ENCODE measurements at regions not wholly inside any gene's neighbourhood (a gene's known extent, or its start where the extent isn't known, plus 50 kb on each side); places are given as distances from the start of the nearest gene placed in this dataset.
"Not testable (repeated sequence)": the region's sequence is repeated elsewhere in the genome, so short reads cannot be mapped to it uniquely, and the experiment has no call there.

DNA sequence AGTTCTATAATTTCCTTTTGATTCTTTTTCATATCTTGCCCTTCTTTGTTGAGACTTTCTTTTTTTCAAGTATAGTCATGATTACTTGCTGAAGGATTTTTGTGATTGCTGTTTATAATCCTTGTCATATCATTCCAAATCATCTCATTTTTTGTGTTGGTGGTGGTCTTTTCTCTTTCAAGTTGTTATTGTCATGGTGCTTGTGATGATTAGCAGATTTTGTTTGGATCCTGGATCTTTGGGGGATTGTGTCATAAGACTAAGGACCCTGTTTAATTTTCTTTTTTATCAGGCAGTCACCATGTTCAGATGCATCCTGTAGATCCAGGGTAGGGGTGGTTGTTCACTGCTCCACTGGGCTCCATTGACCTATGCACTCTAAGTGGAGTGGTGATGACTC, 254.4 kb upstream of the FOXF1 start:
- no peak overlapping the region for H3K4me3 Mint-ChIP-seq
- DNase-seq = no peak
- no peaks in the 10 kb centered on the region for H3K36me3 Mint-ChIP-seq (ENCODE audit: low read depth)
- peaks cover 39% of the 10 kb centered on the region for H3K27me3 Mint-ChIP-seq (ENCODE audit: low read depth, poor library complexity)
- TF ChIP-seq, protein P1, sequence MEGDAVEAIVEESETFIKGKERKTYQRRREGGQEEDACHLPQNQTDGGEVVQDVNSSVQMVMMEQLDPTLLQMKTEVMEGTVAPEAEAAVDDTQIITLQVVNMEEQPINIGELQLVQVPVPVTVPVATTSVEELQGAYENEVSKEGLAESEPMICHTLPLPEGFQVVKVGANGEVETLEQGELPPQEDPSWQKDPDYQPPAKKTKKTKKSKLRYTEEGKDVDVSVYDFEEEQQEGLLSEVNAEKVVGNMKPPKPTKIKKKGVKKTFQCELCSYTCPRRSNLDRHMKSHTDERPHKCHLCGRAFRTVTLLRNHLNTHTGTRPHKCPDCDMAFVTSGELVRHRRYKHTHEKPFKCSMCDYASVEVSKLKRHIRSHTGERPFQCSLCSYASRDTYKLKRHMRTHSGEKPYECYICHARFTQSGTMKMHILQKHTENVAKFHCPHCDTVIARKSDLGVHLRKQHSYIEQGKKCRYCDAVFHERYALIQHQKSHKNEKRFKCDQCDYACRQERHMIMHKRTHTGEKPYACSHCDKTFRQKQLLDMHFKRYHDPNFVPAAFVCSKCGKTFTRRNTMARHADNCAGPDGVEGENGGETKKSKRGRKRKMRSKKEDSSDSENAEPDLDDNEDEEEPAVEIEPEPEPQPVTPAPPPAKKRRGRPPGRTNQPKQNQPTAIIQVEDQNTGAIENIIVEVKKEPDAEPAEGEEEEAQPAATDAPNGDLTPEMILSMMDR (IDR thresholded peaks at IDR 0.05) = no peak
- H3K4me1 Mint-ChIP-seq = no peaks in the 10 kb centered on the region
- H3K27ac Mint-ChIP-seq = no peak overlapping the region
- H3K9me3 Mint-ChIP-seq = peaks cover 40% of the 10 kb centered on the region

DNA sequence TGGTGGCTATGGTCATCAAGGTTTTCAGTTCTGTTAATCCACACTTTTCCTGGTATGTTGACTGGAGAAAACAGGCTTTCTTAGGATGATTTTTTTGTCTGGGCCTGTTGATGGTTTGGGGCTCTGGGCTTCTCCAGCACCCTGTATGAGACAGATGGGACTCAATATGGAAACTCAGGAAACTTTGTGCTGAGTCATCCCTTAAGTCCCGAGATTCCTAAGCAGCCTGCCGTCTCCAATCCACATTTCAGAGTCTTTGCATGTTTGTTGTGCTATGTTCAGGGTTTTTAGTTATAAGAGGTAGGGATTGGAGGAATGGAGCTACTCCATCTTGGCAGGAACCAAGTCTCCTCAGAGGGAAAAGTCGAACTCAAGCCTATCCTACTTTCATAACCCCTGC, 253.3 kb upstream of the FOXF1 start:
- no peak overlapping the region for H3K4me3 Mint-ChIP-seq

DNA sequence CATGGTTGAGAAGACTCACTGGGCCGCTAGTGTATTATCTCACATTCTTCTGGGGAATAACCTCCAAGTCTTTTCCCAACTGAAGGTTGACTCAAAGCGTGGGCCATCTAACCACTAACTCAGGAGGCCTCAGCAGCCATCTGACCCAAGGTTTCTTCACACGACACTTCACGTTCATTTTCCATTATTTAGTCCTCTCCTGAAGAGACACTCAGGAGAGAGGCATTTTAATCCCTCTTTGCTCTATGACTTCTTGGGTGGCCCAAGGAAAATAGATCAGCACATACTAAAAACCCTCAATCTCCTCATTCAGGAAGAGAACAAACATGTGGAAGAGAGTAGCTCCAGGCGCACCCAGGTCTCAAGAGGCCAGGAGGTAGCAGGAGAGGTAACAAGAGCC, 252.8 kb upstream of the FOXF1 start:
- no peak for DNase-seq
- Mint-ChIP-seq H3K27me3 (ENCODE audit: low read depth, poor library complexity) (peaks cover 30% of the 10 kb centered on the region), H3K36me3 (ENCODE audit: low read depth) (peaks cover 6% of the 10 kb centered on the region), H3K4me1 (no peaks in the 10 kb centered on the region), H3K9me3 (peaks cover 53% of the 10 kb centered on the region), H3K27ac (no peak overlapping the region), H3K4me3 (no peak overlapping the region)
- TF ChIP-seq, protein P1 (IDR thresholded peaks at IDR 0.05) = no peak

More for the DNA sequence above, 253.3 kb upstream of the FOXF1 start:
- Mint-ChIP-seq H3K9me3 (peaks cover 50% of the 10 kb centered on the region), H3K36me3 (ENCODE audit: low read depth) (peaks cover 5% of the 10 kb centered on the region), H3K27ac (no peak overlapping the region), H3K27me3 (ENCODE audit: low read depth, poor library complexity) (peaks cover 30% of the 10 kb centered on the region), H3K4me1 (no peaks in the 10 kb centered on the region)
- TF ChIP-seq, protein P1 (IDR thresholded peaks at IDR 0.05) = no peak
- no peak for DNase-seq

DNA sequence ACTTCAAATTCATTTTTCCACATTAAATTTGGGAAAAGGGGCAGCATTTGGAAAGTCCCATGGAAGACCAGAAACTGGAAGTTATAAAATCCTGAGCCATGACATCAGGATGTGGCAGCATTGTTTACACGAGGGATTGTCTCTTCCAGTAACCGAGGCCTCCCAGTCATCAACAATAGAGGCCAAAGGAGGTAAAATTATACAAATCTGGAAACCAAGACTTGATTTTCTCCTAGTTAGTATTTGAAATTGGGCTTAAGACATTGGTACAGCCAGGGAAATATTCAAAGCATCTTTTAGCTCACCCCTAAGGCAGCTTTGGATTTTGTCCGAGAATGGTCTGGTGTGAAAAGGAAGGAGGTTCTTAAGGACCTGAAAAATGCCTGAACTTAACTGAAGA, 251.6 kb upstream of the FOXF1 start:
- H3K9me3 Mint-ChIP-seq = peaks cover 56% of the 10 kb centered on the region
- peaks cover 30% of the 10 kb centered on the region for H3K27me3 Mint-ChIP-seq (ENCODE audit: low read depth, poor library complexity)
- TF ChIP-seq, protein P1 (IDR thresholded peaks at IDR 0.05) = no peak
- no peak overlapping the region for H3K4me3 Mint-ChIP-seq
- H3K36me3 Mint-ChIP-seq (ENCODE audit: low read depth) = peaks cover 6% of the 10 kb centered on the region
- no peaks in the 10 kb centered on the region for H3K4me1 Mint-ChIP-seq
- no peak for DNase-seq
- no peak overlapping the region for H3K27ac Mint-ChIP-seq

DNA sequence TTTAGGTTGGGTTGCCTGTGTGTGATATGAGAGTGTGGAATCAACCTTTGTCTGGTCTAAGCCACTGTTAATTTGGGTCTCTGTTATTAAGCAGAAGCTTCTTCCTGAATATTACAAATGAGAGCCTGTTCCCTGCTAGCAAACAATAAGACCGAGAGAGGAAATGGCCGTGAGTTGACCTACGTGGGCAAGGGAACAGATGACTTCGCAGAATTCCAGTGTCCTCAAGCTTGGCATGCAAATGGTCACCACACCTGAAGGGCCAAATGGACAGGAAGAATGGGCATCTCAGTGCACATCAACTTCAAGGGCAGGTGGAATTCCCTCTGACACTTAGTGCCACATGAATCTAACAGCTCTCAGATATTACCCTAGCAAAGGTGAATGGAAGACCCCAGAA, 250.8 kb upstream of the FOXF1 start:
- DNase-seq = no peak
- no peak overlapping the region for H3K27ac Mint-ChIP-seq
- TF ChIP-seq, protein P1 (IDR thresholded peaks at IDR 0.05) = no peak
- no peak overlapping the region for H3K4me3 Mint-ChIP-seq
- no peaks in the 10 kb centered on the region for H3K4me1 Mint-ChIP-seq
- peaks cover 30% of the 10 kb centered on the region for H3K27me3 Mint-ChIP-seq (ENCODE audit: low read depth, poor library complexity)
- H3K9me3 Mint-ChIP-seq = peaks cover 56% of the 10 kb centered on the region
- peaks cover 6% of the 10 kb centered on the region for H3K36me3 Mint-ChIP-seq (ENCODE audit: low read depth)

DNA sequence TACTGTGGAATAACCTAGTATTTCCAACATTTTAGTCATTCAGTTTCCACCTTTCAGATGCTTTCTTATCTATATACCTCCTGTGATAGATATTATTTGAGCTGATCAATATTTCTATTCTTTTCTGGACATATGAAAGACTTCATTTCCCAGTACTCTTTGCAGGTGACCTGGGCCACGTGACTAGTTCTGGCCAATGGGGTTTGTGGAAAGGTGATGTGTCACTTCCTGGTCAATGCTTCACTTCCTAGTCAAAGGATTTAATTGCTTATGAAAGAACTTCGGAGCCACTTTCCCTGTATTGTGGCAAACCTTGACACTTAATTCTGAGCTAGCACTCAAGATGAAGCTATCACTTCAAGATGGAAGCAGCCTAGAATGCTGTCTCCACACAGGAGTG, 248.9 kb upstream of the FOXF1 start:
- H3K36me3 Mint-ChIP-seq (ENCODE audit: low read depth) = peaks cover 6% of the 10 kb centered on the region
- H3K4me1 Mint-ChIP-seq = no peaks in the 10 kb centered on the region
- TF ChIP-seq, protein P1 (IDR thresholded peaks at IDR 0.05) = no peak
- peaks cover 43% of the 10 kb centered on the region for H3K9me3 Mint-ChIP-seq
- peaks cover 17% of the 10 kb centered on the region for H3K27me3 Mint-ChIP-seq (ENCODE audit: low read depth, poor library complexity)
- DNase-seq = no peak
- H3K27ac Mint-ChIP-seq = no peak overlapping the region
- no peak overlapping the region for H3K4me3 Mint-ChIP-seq

DNA sequence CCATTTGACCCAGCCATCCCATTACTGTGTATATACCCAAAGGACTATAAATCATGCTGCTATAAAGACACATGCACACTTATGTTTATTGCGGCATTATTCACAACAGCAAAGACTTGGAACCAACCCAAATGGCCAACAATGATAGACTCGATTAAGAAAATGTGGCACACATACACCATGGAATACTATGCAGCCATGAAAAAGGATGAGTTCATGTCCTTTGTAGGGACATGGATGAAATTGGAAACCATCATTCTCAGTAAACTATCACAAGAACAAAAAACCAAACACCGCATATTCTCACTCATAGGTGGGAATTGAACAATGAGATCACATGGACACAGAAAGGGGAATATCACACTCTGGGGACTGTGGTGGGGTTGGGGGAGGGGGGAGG, 242.7 kb upstream of the FOXF1 start:
- not testable (repeated sequence) for H3K36me3 Mint-ChIP-seq (ENCODE audit: low read depth); H3K27ac Mint-ChIP-seq; DNase-seq; H3K4me3 Mint-ChIP-seq
- Mint-ChIP-seq H3K4me1 (peaks cover 20% of the 10 kb centered on the region), H3K27me3 (ENCODE audit: low read depth, poor library complexity) (peaks cover 14% of the 10 kb centered on the region), H3K9me3 (peaks cover 16% of the 10 kb centered on the region)

Measured in nephron progenitor cell (in vitro differentiated cells).